Upper lobe of left lung (tissue), 4 donors: ENCODE measurements at regions not wholly inside any gene's neighbourhood (a gene's known extent, or its start where the extent isn't known, plus 50 kb on each side); places are given as distances from the start of the nearest gene placed in this dataset.

Source experiments
- CTCF ChIP-seq, 6 experiments: fragments of 450-650 bp in 4 of 6; fragments of 200-600 bp in 2 of 6; sonication (generic) in 2 of 6; IDR thresholded peaks; one replicate each; pipeline ENCODE4 v1.5.1; 2016 to 2019; ENCODE audit warnings: antibody characterized with exemption in 6 of 6
- POLR2A ChIP-seq, 4 donors: fragments of 450-650 bp; IDR thresholded peaks; one replicate each; pipeline ENCODE4 v1.5.1; 2016 to 2017; ENCODE audit warnings: antibody characterized with exemption in 4 of 4, mild to moderate bottlenecking in 2 of 4
- POLR2AphosphoS5 ChIP-seq, 2 donors: sonication (generic); formaldehyde crosslinking; IDR thresholded peaks; one replicate each; pipeline ENCODE4 v1.5.1; 2017; ENCODE audit warnings: antibody characterized with exemption in 2 of 2

GRCh38 chr15:96031426-96032110 lies 298.9 kb upstream of the NR2F2 start:
- TF ChIP-seq CTCF (IDR thresholded peaks at IDR 0.05) (no peak), POLR2AphosphoS5 (IDR thresholded peaks at IDR 0.05) (no peak), POLR2A (IDR thresholded peaks at IDR 0.05) (no peak)
